Lower leg skin (tissue), 4 donors: ENCODE measurements at regions not wholly inside any gene's neighbourhood (a gene's known extent, or its start where the extent isn't known, plus 50 kb on each side); places are given as distances from the start of the nearest gene placed in this dataset.

Source experiments
- DNase-seq, 2 donors: peaks; one replicate each; pipeline ENCODE4 v3.0.0-alpha.2; 2019; ENCODE audit warnings: low spot score in 2 of 2
- H3K4me3 ChIP-seq: fragments of 200-600 bp; sonication (generic); 2 replicates; pipeline ENCODE4 v1.5.1; 2017; ENCODE audit warnings: mild to moderate bottlenecking, low read depth; ENCODE audit not compliant: poor library complexity, severe bottlenecking
- CTCF ChIP-seq, 3 donors: fragments of 450-650 bp; IDR thresholded peaks; one replicate each; pipeline ENCODE4 v1.5.1; 2016; ENCODE audit warnings: antibody characterized with exemption in 3 of 3, mild to moderate bottlenecking in 3 of 3, moderate library complexity in 2 of 3
- POLR2A ChIP-seq, 2 donors: fragments of 450-650 bp; IDR thresholded peaks; one replicate each; pipeline ENCODE4 v1.6.1; 2016 to 2017; ENCODE audit warnings: antibody characterized with exemption in 2 of 2, mild to moderate bottlenecking in 1 of 2, moderate library complexity in 1 of 2
- WGBS, 2 donors: methylation state at CpG; one replicate each; pipeline ENCODE4 v1.1.5; 2018; 5-methylcytosine and 5-hydroxymethylcytosine counted together
- intact Hi-C: fragments of 100-400 bp; cut with DNase I; formaldehyde crosslinking; loops from one replicate; pipeline ENCODE4 v1.15.0; 2023; ENCODE audit warnings: low total_unique reads

DNA sequence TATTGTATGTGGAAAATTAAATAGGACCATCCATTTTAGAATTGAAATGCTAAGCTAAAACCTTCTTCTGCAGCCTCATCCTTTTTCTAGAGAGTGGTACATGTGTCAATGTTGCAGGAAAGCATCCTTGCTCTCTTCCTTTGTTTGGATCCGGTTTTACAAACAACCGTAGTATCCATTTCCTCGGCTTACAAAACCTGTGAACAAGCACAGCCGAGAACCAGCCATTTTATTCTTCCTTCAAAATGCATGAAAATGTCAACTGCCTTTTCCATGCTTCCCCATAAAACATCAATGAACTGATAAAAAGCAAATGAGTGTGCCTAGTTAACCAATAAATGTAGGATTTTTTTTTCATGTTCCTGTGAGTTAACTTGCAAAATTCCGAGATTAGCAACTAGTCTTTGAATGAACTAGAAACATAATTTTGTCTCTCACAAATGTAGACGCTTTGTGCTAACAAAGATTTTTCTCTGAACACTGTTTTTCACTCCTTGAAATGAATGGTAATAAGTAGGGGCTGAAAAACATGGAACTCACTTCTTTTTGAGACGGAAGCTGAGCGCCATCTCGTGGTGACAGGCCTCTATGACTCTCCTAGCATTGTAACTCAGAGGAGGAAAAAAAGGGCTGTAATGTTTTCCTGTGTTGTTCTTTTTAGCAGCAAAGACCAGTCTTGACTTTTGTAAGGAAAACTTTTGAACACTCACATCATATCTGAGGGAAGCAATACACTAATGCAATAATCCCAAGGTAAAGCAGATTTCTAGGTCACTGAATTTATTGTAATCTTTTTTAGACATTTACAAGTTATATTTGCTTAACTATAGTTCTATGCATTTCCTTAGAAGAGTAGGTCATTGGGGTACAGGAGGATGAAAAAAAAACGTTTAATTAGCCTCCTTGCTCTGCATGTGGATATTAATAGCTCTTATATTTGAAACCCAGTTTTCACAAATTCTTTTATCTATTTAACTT, 157.4 kb upstream of the FOXG1 start:
- DNase-seq = no peak
- 33 to 34% methylated on average over 10 of the region's 10 CpGs for WGBS, 2 donors
- intact Hi-C loops = no loop called here
- no peak for TF ChIP-seq POLR2A (IDR thresholded peaks at IDR 0.05)
- no peak for TF ChIP-seq CTCF (IDR thresholded peaks at IDR 0.05)
- no peak overlapping the region for H3K4me3 ChIP-seq

GRCh38 chr14:28612414-28612813, 154.2 kb upstream of the FOXG1 start:
- H3K4me3 ChIP-seq = no peak overlapping the region
- DNase-seq = no peak
- intact Hi-C loops = no loop called here
- TF ChIP-seq CTCF (IDR thresholded peaks at IDR 0.05) (no peak), POLR2A (IDR thresholded peaks at IDR 0.05) (no peak)
- 56 to 64% methylated on average over 1 of the region's 1 CpG for WGBS, 2 donors

DNA sequence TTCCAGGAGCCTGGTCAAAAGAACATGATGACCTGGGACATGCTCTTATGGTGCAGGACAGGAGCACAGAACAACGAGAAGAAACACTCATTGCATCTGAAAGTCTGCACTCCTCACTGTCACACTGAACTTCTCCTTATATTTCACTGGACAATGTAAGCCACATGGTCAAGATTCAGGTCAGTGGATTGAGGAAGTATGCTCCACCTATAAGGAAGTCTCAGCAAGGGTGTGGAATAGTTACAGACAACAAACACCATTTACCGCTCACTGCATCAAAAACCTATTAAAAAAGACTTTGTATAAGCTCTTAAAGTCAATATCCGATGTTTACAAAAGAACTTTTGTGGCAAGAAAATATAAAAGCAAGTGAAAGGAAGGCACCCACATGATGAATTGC, 153.1 kb upstream of the FOXG1 start:
- no peak for DNase-seq
- no peak overlapping the region for H3K4me3 ChIP-seq
- intact Hi-C loops = no loop called here
- 80 to 81% methylated on average over 3 of the region's 3 CpGs for WGBS, 2 donors
- TF ChIP-seq CTCF (IDR thresholded peaks at IDR 0.05) (no peak), POLR2A (IDR thresholded peaks at IDR 0.05) (no peak)

DNA sequence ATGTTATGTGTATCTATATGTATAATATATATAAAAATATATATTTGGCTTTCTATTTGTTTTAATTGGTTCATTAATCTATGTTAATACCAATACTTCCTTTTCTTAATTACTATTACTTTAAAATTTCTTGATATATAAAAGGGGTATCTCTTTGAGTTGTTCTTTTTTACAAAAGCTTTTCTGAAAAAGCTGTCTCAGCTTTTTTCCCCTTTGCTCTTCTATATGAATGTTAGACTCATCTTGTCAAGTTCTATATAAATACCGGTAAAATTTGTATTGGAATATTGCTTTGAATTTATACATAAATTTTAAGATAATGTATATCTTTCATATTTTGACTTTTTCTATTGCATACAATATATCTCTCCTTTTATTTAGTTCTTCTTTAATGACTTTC, 139.8 kb upstream of the FOXG1 start:
- DNase-seq = no peak
- 0 to 76% methylated on average over 1 of the region's 1 CpG for WGBS, 2 donors
- TF ChIP-seq CTCF (IDR thresholded peaks at IDR 0.05) (no peak), POLR2A (IDR thresholded peaks at IDR 0.05) (no peak)
- intact Hi-C loops = no loop called here
- no peak overlapping the region for H3K4me3 ChIP-seq

DNA sequence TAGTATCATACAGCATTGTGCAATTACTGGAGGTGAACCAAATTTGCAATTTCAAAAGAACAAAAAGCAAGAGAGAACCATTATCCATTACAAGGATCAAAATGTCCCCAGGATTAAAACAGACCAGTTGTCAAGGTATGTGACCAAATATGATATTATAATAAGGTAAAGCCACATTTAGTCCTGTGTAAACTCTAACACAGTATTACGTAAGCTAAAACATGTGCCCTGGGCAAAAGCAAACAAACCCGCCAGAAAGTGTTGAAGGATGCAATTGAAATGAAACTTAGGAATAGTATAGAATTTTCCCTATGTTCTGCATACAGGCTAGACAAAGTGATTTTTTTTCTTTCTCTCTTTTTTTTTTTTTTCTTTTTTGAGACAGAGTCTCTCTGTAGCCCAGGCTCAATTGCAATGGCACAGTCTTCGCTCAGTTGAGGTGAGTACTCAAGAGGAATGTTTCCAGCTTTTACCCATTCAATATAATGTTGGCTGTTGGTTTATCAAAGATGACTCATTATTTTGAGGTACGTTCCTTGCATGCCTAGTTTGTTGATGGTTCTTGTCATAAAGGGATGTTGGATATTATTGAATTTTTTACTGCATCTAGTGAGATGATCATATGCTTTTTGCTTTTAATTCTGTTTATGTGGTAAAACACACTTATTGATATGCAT, 137.1 kb upstream of the FOXG1 start:
- 56 to 57% methylated on average over 4 of the region's 4 CpGs for WGBS, 2 donors
- no peak for DNase-seq
- H3K4me3 ChIP-seq = no peak overlapping the region
- intact Hi-C loops = no loop called here
- no peak for TF ChIP-seq CTCF (IDR thresholded peaks at IDR 0.05)
- TF ChIP-seq POLR2A (IDR thresholded peaks at IDR 0.05) = no peak
